Neuronal stem cell (in vitro differentiated cells): ENCODE measurements at regions not wholly inside any gene's neighbourhood (a gene's known extent, or its start where the extent isn't known, plus 50 kb on each side); places are given as distances from the start of the nearest gene placed in this dataset.

Source experiments
- DNase-seq: peaks from one replicate; pipeline ENCODE4 v3.0.0-alpha.2; 2013; ENCODE audit warnings: low spot score
- H2AFZ ChIP-seq: one replicate; pipeline ENCODE4 v1.6.1; 2013; ENCODE audit warnings: mild to moderate bottlenecking, low read length, inconsistent platforms
- H2AK5ac ChIP-seq: 2 replicates; pipeline ENCODE4 v1.6.1; 2013; ENCODE audit warnings: low read depth, mild to moderate bottlenecking, inconsistent platforms, low read length, moderate library complexity, mixed read lengths
- H2BK120ac ChIP-seq: 2 replicates; pipeline ENCODE4 v1.6.1; 2013; ENCODE audit warnings: low read depth, mild to moderate bottlenecking, inconsistent platforms, low read length, moderate library complexity, mixed read lengths
- H2BK12ac ChIP-seq: one replicate; pipeline ENCODE4 v1.6.1; 2013; ENCODE audit warnings: low read length, inconsistent platforms
- H2BK15ac ChIP-seq: 2 replicates; pipeline ENCODE4 v1.6.1; 2013; ENCODE audit warnings: mild to moderate bottlenecking, low read length, inconsistent platforms, mixed read lengths
- H2BK5ac ChIP-seq: one replicate; pipeline ENCODE4 v1.6.1; 2013; ENCODE audit warnings: inconsistent platforms, mild to moderate bottlenecking, low read length, moderate library complexity
- H3K14ac ChIP-seq: one replicate; pipeline ENCODE4 v1.6.1; 2013; ENCODE audit warnings: low read length, inconsistent platforms
- H3K18ac ChIP-seq: 2 replicates; pipeline ENCODE4 v1.6.1; 2013; ENCODE audit warnings: low read length, inconsistent platforms
- H3K23ac ChIP-seq: 2 replicates; pipeline ENCODE4 v1.6.1; 2013; ENCODE audit warnings: low read depth, mild to moderate bottlenecking, mixed read lengths, low read length, inconsistent platforms; ENCODE audit not compliant: poor library complexity
- H3K27ac ChIP-seq: replicated peaks from 3 replicates; pipeline ENCODE4 v1.5.1; 2013; ENCODE audit warnings: low read length, inconsistent platforms
- H3K27me3 ChIP-seq, 3 experiments: 2 replicates each; pipeline ENCODE4 v1.6.1; 2013; ENCODE audit warnings: low read length in 3 of 3, mild to moderate bottlenecking in 2 of 3, inconsistent platforms in 1 of 3, low read depth in 1 of 3, mixed read lengths in 1 of 3, moderate library complexity in 1 of 3; ENCODE audit not compliant: control insufficient read depth in 3 of 3, insufficient read depth in 3 of 3
- H3K36me3 ChIP-seq, 2 donors: replicated peaks in 1 of 2; 2 replicates each; pipeline ENCODE4 v1.6.1; 2013; ENCODE audit warnings: low read length in 2 of 2; ENCODE audit not compliant: control insufficient read depth in 2 of 2, insufficient read depth in 2 of 2
- H3K4ac ChIP-seq: 2 replicates; pipeline ENCODE4 v1.6.1; 2013; ENCODE audit warnings: inconsistent platforms, mild to moderate bottlenecking, low read length, moderate library complexity
- H3K4me1 ChIP-seq, 2 donors: 1 replicate in 1 of 2; 2 replicates in 1 of 2; pipeline ENCODE4 v1.6.1; 2013; ENCODE audit warnings: low read length in 2 of 2, low read depth in 1 of 2; ENCODE audit not compliant: control insufficient read depth in 2 of 2, insufficient read depth in 1 of 2
- H3K4me2 ChIP-seq: one replicate; pipeline ENCODE4 v1.6.1; 2013; ENCODE audit warnings: mild to moderate bottlenecking, low read length, inconsistent platforms; ENCODE audit not compliant: insufficient read depth, poor library complexity, severe bottlenecking
- H3K4me3 ChIP-seq, 2 donors: 2 replicates each; pipeline ENCODE4 v1.5.1; 2013; ENCODE audit warnings: low read length in 2 of 2, mild to moderate bottlenecking in 2 of 2, inconsistent platforms in 1 of 2, moderate library complexity in 1 of 2
- H3K79me1 ChIP-seq: one replicate; pipeline ENCODE4 v1.6.1; 2013; ENCODE audit warnings: low read depth, mild to moderate bottlenecking, inconsistent platforms, low read length, moderate library complexity
- H3K9ac ChIP-seq: one replicate; pipeline ENCODE4 v1.6.1; 2013; ENCODE audit warnings: mild to moderate bottlenecking, low read depth, low read length, inconsistent platforms; ENCODE audit not compliant: poor library complexity
- H3K9me3 ChIP-seq, 2 donors: replicated peaks in 1 of 2; 2 replicates each; pipeline versions ENCODE3 to v1.6.1; 2013; ENCODE audit warnings: low read length in 2 of 2, mild to moderate bottlenecking in 2 of 2, inconsistent platforms in 1 of 2, low read depth in 1 of 2, mixed read lengths in 1 of 2, moderate library complexity in 1 of 2; ENCODE audit not compliant: control insufficient read depth in 2 of 2, insufficient read depth in 1 of 2
- H4K8ac ChIP-seq: one replicate; pipeline ENCODE4 v1.6.1; 2013; ENCODE audit warnings: low read depth, mild to moderate bottlenecking, inconsistent platforms, low read length, moderate library complexity
- H4K91ac ChIP-seq: one replicate; pipeline ENCODE4 v1.6.1; 2013; ENCODE audit warnings: low read length, low read depth, mild to moderate bottlenecking, inconsistent platforms; ENCODE audit not compliant: poor library complexity
- WGBS, 2 donors: extraction: QIAGEN DNeasy Blood & Tissue Kit; methylation state at CpG; one replicate each; pipeline ENCODE4 v1.1.7; 2013; ENCODE audit warnings: missing lambda C conversion rate in 2 of 2, mixed read lengths in 1 of 2; ENCODE audit not compliant: insufficient read length in 2 of 2, insufficient replicate concordance in 1 of 2; ENCODE audit errors: extremely low coverage in 2 of 2; 5-methylcytosine and 5-hydroxymethylcytosine counted together

DNA sequence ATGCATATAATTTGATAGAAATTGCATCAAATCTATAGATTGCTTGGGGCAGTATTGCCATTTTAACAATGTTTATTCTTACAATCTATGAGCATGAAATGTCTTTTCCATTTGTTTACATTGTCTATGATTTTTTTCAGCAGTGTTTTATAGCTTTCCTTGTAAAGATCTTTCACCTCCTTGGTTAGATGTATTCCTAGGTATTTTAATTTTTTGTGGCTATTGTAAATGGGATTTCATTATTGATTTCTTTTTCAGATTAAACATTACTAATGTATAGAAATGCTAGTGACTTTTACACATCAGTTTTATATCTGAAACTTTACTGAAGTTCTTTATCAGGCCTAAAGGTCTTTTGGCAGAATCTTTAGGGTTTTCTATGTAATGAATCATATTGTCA, 237.6 kb upstream of the STAC start:
- Histone ChIP-seq H3K18ac (no peak overlapping the region), H3K4me1 (no peaks in the 10 kb centered on the region), H4K91ac (no peak overlapping the region)

DNA sequence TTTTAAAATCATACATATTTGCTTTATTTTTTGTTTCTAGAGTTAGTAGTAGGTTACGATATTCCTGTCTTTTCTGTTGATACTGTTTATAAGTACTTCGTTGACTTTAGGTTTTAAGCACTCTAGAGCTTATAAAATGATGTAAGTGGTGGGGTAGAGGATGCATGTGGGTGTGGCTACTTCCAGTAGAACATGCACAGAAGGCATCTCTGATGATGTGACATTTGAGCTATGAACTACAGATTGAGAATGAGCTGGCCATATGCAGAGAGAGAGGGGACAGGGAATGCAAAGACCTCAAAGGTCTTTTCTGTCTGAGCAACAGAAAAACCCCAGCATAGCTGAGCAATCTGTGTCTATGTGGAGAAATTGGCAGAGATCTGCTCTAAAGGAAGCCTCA, 233.9 kb upstream of the STAC start:
- H3K14ac ChIP-seq: no peak overlapping the region
- no peak overlapping the region for H2AK5ac ChIP-seq
- H3K4me1 ChIP-seq: no peaks in the 10 kb centered on the region
- no peak overlapping the region for H2BK120ac ChIP-seq
- H3K4me3 ChIP-seq: no peak overlapping the region
- H4K91ac ChIP-seq: no peak overlapping the region
- no peak overlapping the region for H3K23ac ChIP-seq
- no peaks in the 10 kb centered on the region for H3K36me3 ChIP-seq
- H2AFZ ChIP-seq: no peak overlapping the region
- no peak overlapping the region for H2BK12ac ChIP-seq
- H3K9ac ChIP-seq: no peak overlapping the region
- H3K27me3 ChIP-seq: no peaks in the 10 kb centered on the region
- no peak for DNase-seq
- no peak overlapping the region for H3K4ac ChIP-seq
- H3K18ac ChIP-seq: no peak overlapping the region
- no peak overlapping the region for H2BK15ac ChIP-seq
- no peaks in the 10 kb centered on the region for H3K79me1 ChIP-seq
- no peak overlapping the region for H3K27ac ChIP-seq
- no peak overlapping the region for H3K4me2 ChIP-seq
- WGBS, 2 donors: no CpG with 5 or more reads among the region's 2 CpGs
- H4K8ac ChIP-seq: no peak overlapping the region
- H2BK5ac ChIP-seq: no peak overlapping the region
- no peaks in the 10 kb centered on the region for H3K9me3 ChIP-seq

More for the DNA sequence above, 237.6 kb upstream of the STAC start:
- H2BK12ac ChIP-seq: no peak overlapping the region
- H2BK15ac ChIP-seq: no peak overlapping the region
- H3K14ac ChIP-seq: no peak overlapping the region
- DNase-seq: no peak
- no peak overlapping the region for H2BK5ac ChIP-seq
- H3K9ac ChIP-seq: no peak overlapping the region
- H2BK120ac ChIP-seq: no peak overlapping the region
- H4K8ac ChIP-seq: no peak overlapping the region
- H3K4ac ChIP-seq: no peak overlapping the region
- no peak overlapping the region for H3K4me2 ChIP-seq
- H3K27me3 ChIP-seq: no peaks in the 10 kb centered on the region
- no peak overlapping the region for H2AK5ac ChIP-seq
- H3K27ac ChIP-seq: no peak overlapping the region
- H3K23ac ChIP-seq: no peak overlapping the region
- no peaks in the 10 kb centered on the region for H3K36me3 ChIP-seq
- H2AFZ ChIP-seq: no peak overlapping the region
- no peak overlapping the region for H3K4me3 ChIP-seq
- H3K79me1 ChIP-seq: no peaks in the 10 kb centered on the region
- no peaks in the 10 kb centered on the region for H3K9me3 ChIP-seq

DNA sequence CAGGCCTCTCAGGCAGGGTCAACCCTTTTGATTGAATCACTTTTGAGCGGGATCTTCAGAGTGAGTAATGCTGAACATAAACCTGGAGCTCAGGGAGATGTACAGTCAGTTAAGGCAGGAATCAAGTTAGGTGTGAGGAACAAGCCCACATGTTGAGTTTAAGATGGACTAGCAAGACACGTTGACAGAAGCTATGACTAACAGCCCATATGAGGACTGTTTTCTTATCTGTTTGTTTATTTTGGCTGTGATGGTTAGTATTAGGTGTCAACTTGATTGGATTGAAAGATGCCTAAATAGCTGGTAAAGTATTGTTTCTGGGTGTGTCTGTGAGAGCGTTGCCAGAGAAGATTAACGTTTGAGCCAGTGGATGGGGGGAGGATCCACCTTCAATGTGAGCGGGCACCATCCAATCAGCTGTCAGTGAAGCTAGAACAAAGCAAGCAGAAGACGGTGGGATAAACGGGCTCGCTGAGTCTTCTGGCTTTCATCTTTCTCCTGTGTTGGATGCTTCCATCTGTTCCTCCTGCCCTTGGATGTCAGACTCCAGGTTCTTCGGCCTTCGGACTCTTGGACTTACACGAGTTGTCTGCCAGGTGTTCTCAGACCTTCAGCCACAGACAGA, 232.3 kb upstream of the STAC start:
- no peak overlapping the region for H3K4me2 ChIP-seq

DNA sequence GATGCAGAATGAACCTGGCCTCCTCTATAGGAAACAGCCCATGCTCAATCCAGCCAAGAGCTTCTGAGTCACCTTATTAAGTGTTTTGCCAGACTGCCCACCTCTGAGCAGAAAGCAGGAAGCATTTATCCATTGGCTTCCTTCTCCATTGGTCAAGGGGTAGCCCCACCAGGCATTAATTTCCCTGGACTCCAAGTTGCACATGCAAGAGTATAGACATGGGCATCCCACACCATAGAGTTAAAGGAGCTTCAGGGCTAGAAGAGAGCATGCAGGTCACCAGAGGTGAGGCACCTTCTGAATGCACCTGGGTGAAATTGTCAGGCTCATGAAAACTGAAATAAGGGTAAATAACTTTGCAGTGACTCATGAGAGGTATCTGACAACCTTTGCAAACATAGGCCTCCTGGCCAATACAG, 230.8 kb upstream of the STAC start:
- Histone ChIP-seq H3K36me3 (no peaks in the 10 kb centered on the region), H3K14ac (no peak overlapping the region), H2BK5ac (no peak overlapping the region), H3K4me1 (no peaks in the 10 kb centered on the region), H3K23ac (no peak overlapping the region), H2AFZ (no peak overlapping the region), H2AK5ac (no peak overlapping the region), H2BK12ac (no peak overlapping the region), H3K4ac (no peak overlapping the region), H3K4me2 (no peak overlapping the region), H2BK15ac (no peak overlapping the region), H3K79me1 (no peaks in the 10 kb centered on the region), H4K8ac (no peak overlapping the region), H3K27ac (no peak overlapping the region), H3K4me3 (no peak overlapping the region), H3K27me3 (no peaks in the 10 kb centered on the region), H3K18ac (no peak overlapping the region), H3K9me3 (no peaks in the 10 kb centered on the region), H4K91ac (no peak overlapping the region), H3K9ac (no peak overlapping the region), H2BK120ac (no peak overlapping the region)
- no peak for DNase-seq

More for the DNA sequence above, 232.3 kb upstream of the STAC start:
- H3K4me1 ChIP-seq: no peaks in the 10 kb centered on the region
- H2AK5ac ChIP-seq: no peak overlapping the region
- H2BK12ac ChIP-seq: no peak overlapping the region
- no peak overlapping the region for H3K14ac ChIP-seq
- H4K8ac ChIP-seq: no peak overlapping the region
- WGBS, 2 donors: no CpG with 5 or more reads among the region's 11 CpGs
- H3K4ac ChIP-seq: no peak overlapping the region
- H3K4me3 ChIP-seq: no peak overlapping the region
- no peaks in the 10 kb centered on the region for H3K9me3 ChIP-seq
- H3K9ac ChIP-seq: no peak overlapping the region
- H3K23ac ChIP-seq: no peak overlapping the region
- no peak overlapping the region for H2BK120ac ChIP-seq
- H3K27me3 ChIP-seq: no peaks in the 10 kb centered on the region
- H2BK5ac ChIP-seq: no peak overlapping the region
- H3K18ac ChIP-seq: no peak overlapping the region
- no peak for DNase-seq
- no peaks in the 10 kb centered on the region for H3K79me1 ChIP-seq
- H3K27ac ChIP-seq: no peak overlapping the region
- H3K36me3 ChIP-seq: no peaks in the 10 kb centered on the region
- H2AFZ ChIP-seq: no peak overlapping the region
- H4K91ac ChIP-seq: no peak overlapping the region
- H2BK15ac ChIP-seq: no peak overlapping the region
